ENCODE measurements at regions not wholly inside any gene's neighbourhood (a gene's known extent, or its start where the extent isn't known, plus 50 kb on each side); places are given as distances from the start of the nearest gene placed in this dataset.

GRCh38 chr3:182138393-182138792, 426.7 kb downstream of the SOX2 start:
- Histone ChIP-seq H3K9ac (ENCODE audit: low read length) (no peak overlapping the region), H3K36me3 (replicated peaks in 1 of 2; ENCODE audit: control extremely low read depth in 1 of 2, control insufficient read depth in 1 of 2, extremely low read depth in 1 of 2, insufficient read depth in 2 of 2, low read length in 1 of 2) (no peaks in the 10 kb centered on the region), H3K4me1 (ENCODE audit: control insufficient read depth in 2 of 2, insufficient read depth in 2 of 2, low read length in 2 of 2) (no peaks in the 10 kb centered on the region), H3K4me2 (replicated peaks; ENCODE audit: low read depth, low read length, poor library complexity, severe bottlenecking) (no peak overlapping the region), H4K20me1 (ENCODE audit: control insufficient read depth, insufficient read depth, low read length, poor library complexity, severe bottlenecking) (no peaks in the 10 kb centered on the region), H3K27ac (ENCODE audit: low read length in 2 of 2) (no peak overlapping the region), H3K79me2 (ENCODE audit: control insufficient read depth, insufficient read depth, low read length) (no peaks in the 10 kb centered on the region), H3K4me3 (ENCODE audit: control extremely low read depth in 1 of 5, extremely low read depth in 1 of 5, insufficient read depth in 1 of 5, low read depth in 2 of 5, low read length in 4 of 5) (no peak overlapping the region), H2AFZ (ENCODE audit: insufficient read depth, low read depth, low read length, poor library complexity, severe bottlenecking) (no peak overlapping the region), H3K9me3 (ENCODE audit: control extremely low read depth in 1 of 3, control insufficient read depth in 2 of 3, insufficient read depth in 1 of 3, low read length in 2 of 3) (no peaks in the 10 kb centered on the region), H3K27me3 (replicated peaks in 1 of 4; ENCODE audit: control extremely low read depth in 1 of 4, control insufficient read depth in 3 of 4, insufficient read depth in 4 of 4, low read length in 3 of 4) (peaks cover 0 to 3% (median 0%) of the 10 kb centered on the region in 4 experiments)
- WGBS (ENCODE audit: insufficient coverage): no CpG with 5 or more reads among the region's 1 CpG
- Mint-ChIP-seq H3K27me3 (no peaks in the 10 kb centered on the region), H3K4me3 (no peak overlapping the region), H3K9me3 (ENCODE audit: insufficient read depth) (no peaks in the 10 kb centered on the region), H3K4me1 (no peaks in the 10 kb centered on the region), H3K27ac (no peak overlapping the region)
- intact Hi-C loops (cut with micrococcal nuclease): no loop called here
- DNase-seq (no peak), ATAC-seq (ENCODE audit: low read depth) (no peak)
- ChIA-PET POLR2A (no interaction called here), CTCF (interaction anchor here (0.6 kb wide), 1 partner anchor 13 kb away, joined by 6 read pairs; no protein-coding TSS in a partner anchor)
- no peak for TF ChIP-seq CTCF (IDR thresholded peaks at IDR 0.05)
- TF ChIP-seq EZH2 (IDR thresholded peaks at IDR 0.05; ENCODE audit: borderline replicate concordance, insufficient read depth, low read depth, low read length, poor library complexity, severe bottlenecking): no peak

- no peaks in the 10 kb centered on the region for H3K27me3 Mint-ChIP-seq
- intact Hi-C loops (cut with micrococcal nuclease): no loop called here
- Histone ChIP-seq H3K36me3 (replicated peaks in 1 of 2; ENCODE audit: control extremely low read depth in 1 of 2, control insufficient read depth in 1 of 2, extremely low read depth in 1 of 2, insufficient read depth in 2 of 2, low read length in 1 of 2) (no peaks in the 10 kb centered on the region), H3K27ac (ENCODE audit: low read length in 2 of 2) (no peak overlapping the region), H3K79me2 (ENCODE audit: control insufficient read depth, insufficient read depth, low read length) (no peaks in the 10 kb centered on the region), H3K9ac (ENCODE audit: low read length) (no peak overlapping the region), H3K27me3 (replicated peaks in 1 of 4; ENCODE audit: control extremely low read depth in 1 of 4, control insufficient read depth in 3 of 4, insufficient read depth in 4 of 4, low read length in 3 of 4) (peaks cover 0 to 2% (median 0%) of the 10 kb centered on the region in 4 experiments), H2AFZ (ENCODE audit: insufficient read depth, low read depth, low read length, poor library complexity, severe bottlenecking) (no peak overlapping the region), H3K4me2 (replicated peaks; ENCODE audit: low read depth, low read length, poor library complexity, severe bottlenecking) (no peak overlapping the region), H3K4me3 (ENCODE audit: control extremely low read depth in 1 of 5, extremely low read depth in 1 of 5, insufficient read depth in 1 of 5, low read depth in 2 of 5, low read length in 4 of 5) (no peak overlapping the region), H3K9me3 (ENCODE audit: control extremely low read depth in 1 of 3, control insufficient read depth in 2 of 3, insufficient read depth in 1 of 3, low read length in 2 of 3) (no peaks in the 10 kb centered on the region), H4K20me1 (ENCODE audit: control insufficient read depth, insufficient read depth, low read length, poor library complexity, severe bottlenecking) (no peaks in the 10 kb centered on the region), H3K4me1 (ENCODE audit: control insufficient read depth in 2 of 2, insufficient read depth in 2 of 2, low read length in 2 of 2) (no peaks in the 10 kb centered on the region)
- ChIA-PET CTCF (no interaction called here), POLR2A (no interaction called here)
- WGBS (ENCODE audit: insufficient coverage): 80% methylated on average over 1 of the region's 7 CpGs
- no peak for TF ChIP-seq CTCF (IDR thresholded peaks at IDR 0.05)
- no peak for TF ChIP-seq EZH2 (IDR thresholded peaks at IDR 0.05; ENCODE audit: borderline replicate concordance, insufficient read depth, low read depth, low read length, poor library complexity, severe bottlenecking)
- DNase-seq (no peak), ATAC-seq (ENCODE audit: low read depth) (no peak)
- H3K9me3 Mint-ChIP-seq (ENCODE audit: insufficient read depth): no peaks in the 10 kb centered on the region
- H3K27ac Mint-ChIP-seq: no peak overlapping the region
- H3K4me1 Mint-ChIP-seq: no peaks in the 10 kb centered on the region
- H3K4me3 Mint-ChIP-seq: no peak overlapping the region
Measured at GRCh38 chr3:182139627-182140357, 428.1 kb downstream of the SOX2 start.
